ENCODE measurements at regions not wholly inside any gene's neighbourhood (a gene's known extent, or its start where the extent isn't known, plus 50 kb on each side); places are given as distances from the start of the nearest gene placed in this dataset.
A peak's percentile ranks its signal among the peaks of the same experiment; 100 is the strongest.

DNA sequence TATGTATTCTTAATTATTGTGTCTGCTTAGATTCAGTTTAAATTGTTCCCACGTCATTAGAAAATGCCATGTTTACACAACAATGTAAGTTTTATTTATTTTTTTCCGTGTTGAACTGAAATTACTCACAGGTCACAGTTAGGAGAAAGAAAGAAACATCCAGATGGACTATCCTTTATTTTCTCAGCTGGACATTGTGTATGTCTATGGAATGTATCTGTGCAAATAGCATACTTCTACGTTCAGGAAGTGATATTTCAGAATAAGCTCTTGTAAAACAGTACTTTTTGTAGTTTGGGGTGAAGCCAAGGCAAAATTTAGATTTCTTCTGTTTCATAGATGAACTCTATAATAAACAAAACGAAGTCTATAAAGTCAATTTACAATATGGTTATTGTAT lies 249.0 kb upstream of the ZNF608 start:
- TF ChIP-seq POLR2A (IDR thresholded peaks at IDR 0.05; ENCODE audit: low read length) (no peak), KDM5A (IDR thresholded peaks at IDR 0.05) (no peak), EHF (CRISPR knock-in tag; IDR thresholded peaks at IDR 0.05) (no peak), RAD21 (conservative IDR thresholded peaks at IDR 0.05 in 1 of 2, IDR thresholded peaks at IDR 0.05 in 1 of 2) (peak; percentile 5 to 40; a peak in 3 of 5 replicates), MYC (IDR thresholded peaks at IDR 0.05; ENCODE audit: borderline replicate concordance, low read length) (no peak), RNF2 (IDR thresholded peaks at IDR 0.05; ENCODE audit: borderline replicate concordance, low read depth) (no peak)
- TF ChIP-seq, protein P1, sequence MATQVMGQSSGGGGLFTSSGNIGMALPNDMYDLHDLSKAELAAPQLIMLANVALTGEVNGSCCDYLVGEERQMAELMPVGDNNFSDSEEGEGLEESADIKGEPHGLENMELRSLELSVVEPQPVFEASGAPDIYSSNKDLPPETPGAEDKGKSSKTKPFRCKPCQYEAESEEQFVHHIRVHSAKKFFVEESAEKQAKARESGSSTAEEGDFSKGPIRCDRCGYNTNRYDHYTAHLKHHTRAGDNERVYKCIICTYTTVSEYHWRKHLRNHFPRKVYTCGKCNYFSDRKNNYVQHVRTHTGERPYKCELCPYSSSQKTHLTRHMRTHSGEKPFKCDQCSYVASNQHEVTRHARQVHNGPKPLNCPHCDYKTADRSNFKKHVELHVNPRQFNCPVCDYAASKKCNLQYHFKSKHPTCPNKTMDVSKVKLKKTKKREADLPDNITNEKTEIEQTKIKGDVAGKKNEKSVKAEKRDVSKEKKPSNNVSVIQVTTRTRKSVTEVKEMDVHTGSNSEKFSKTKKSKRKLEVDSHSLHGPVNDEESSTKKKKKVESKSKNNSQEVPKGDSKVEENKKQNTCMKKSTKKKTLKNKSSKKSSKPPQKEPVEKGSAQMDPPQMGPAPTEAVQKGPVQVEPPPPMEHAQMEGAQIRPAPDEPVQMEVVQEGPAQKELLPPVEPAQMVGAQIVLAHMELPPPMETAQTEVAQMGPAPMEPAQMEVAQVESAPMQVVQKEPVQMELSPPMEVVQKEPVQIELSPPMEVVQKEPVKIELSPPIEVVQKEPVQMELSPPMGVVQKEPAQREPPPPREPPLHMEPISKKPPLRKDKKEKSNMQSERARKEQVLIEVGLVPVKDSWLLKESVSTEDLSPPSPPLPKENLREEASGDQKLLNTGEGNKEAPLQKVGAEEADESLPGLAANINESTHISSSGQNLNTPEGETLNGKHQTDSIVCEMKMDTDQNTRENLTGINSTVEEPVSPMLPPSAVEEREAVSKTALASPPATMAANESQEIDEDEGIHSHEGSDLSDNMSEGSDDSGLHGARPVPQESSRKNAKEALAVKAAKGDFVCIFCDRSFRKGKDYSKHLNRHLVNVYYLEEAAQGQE (IDR thresholded peaks at IDR 0.05) = no peak
- TF ChIP-seq, protein P2, sequence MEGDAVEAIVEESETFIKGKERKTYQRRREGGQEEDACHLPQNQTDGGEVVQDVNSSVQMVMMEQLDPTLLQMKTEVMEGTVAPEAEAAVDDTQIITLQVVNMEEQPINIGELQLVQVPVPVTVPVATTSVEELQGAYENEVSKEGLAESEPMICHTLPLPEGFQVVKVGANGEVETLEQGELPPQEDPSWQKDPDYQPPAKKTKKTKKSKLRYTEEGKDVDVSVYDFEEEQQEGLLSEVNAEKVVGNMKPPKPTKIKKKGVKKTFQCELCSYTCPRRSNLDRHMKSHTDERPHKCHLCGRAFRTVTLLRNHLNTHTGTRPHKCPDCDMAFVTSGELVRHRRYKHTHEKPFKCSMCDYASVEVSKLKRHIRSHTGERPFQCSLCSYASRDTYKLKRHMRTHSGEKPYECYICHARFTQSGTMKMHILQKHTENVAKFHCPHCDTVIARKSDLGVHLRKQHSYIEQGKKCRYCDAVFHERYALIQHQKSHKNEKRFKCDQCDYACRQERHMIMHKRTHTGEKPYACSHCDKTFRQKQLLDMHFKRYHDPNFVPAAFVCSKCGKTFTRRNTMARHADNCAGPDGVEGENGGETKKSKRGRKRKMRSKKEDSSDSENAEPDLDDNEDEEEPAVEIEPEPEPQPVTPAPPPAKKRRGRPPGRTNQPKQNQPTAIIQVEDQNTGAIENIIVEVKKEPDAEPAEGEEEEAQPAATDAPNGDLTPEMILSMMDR (IDR thresholded peaks at IDR 0.05) = no peak
- TF ChIP-seq, protein P3, sequence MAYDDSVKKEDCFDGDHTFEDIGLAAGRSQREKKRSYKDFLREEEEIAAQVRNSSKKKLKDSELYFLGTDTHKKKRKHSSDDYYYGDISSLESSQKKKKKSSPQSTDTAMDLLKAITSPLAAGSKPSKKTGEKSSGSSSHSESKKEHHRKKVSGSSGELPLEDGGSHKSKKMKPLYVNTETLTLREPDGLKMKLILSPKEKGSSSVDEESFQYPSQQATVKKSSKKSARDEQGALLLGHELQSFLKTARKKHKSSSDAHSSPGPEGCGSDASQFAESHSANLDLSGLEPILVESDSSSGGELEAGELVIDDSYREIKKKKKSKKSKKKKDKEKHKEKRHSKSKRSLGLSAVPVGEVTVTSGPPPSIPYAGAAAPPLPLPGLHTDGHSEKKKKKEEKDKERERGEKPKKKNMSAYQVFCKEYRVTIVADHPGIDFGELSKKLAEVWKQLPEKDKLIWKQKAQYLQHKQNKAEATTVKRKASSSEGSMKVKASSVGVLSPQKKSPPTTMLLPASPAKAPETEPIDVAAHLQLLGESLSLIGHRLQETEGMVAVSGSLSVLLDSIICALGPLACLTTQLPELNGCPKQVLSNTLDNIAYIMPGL (CRISPR knock-in tag; IDR thresholded peaks at IDR 0.05; ENCODE audit: borderline replicate concordance) = no peak
